GM12878 (cell line): ENCODE measurements at regions not wholly inside any gene's neighbourhood (a gene's known extent, or its start where the extent isn't known, plus 50 kb on each side); places are given as distances from the start of the nearest gene placed in this dataset.

ENCODE experiments used
- ATAC-seq: fragments of 200-7000 bp; cut with Tn5 transposase; 3 replicates; pipeline ENCODE4 v1.9.1; 2020; ENCODE audit warnings: mild to moderate bottlenecking, moderate library complexity
- BruUV-seq: library from RNA; stranded (reverse); fragments of 400-500 nt; replicated peaks from 2 replicates; lab custom pipeline; 2021; lab: Mats Ljungman, UMichigan
- CTCF ChIA-PET: fragments of 300-600 bp; sonication (Branson Sonifier 250); formaldehyde crosslinking; extraction: SDS; loops from one replicate; lab custom pipeline; 2021; ENCODE audit warnings: inconsistent platforms; lab: Yijun Ruan, JAX
- POLR2A ChIA-PET: fragments of 350-600 bp; formaldehyde crosslinking; extraction: SDS; loops from one replicate; lab custom pipeline; 2021; ENCODE audit warnings: inconsistent platforms; lab: Charles Lee
- RAD21 ChIA-PET: fragments of 300-600 bp; sonication (Branson Sonifier 250); formaldehyde crosslinking; loops from one replicate; lab custom pipeline; 2023; ENCODE audit warnings: antibody characterized with exemption; ENCODE audit not compliant: unreplicated experiment; lab: Charles Lee
- SMC1A ChIA-PET: fragments of 300-600 bp; sonication (Branson Sonifier 250); formaldehyde crosslinking; loops from one replicate; lab custom pipeline; 2023; ENCODE audit not compliant: unreplicated experiment, uncharacterized antibody; lab: Charles Lee
- DNase-seq: peaks from one replicate; pipeline ENCODE4 v3.0.0-alpha.2; 2011; ENCODE audit warnings: low read depth, low spot score
- FAIRE-seq: peaks from 3 replicates; lab custom pipeline; 2011; peaks lifted over from hg19 to GRCh38; lab: Jason Lieb, UNC
- H2AFZ ChIP-seq: 2 replicates; pipeline ENCODE4 v1.6.0; 2011; ENCODE audit warnings: low read depth, low read length, control low read depth; ENCODE audit not compliant: control insufficient read depth
- H3K27ac ChIP-seq: 2 replicates; pipeline ENCODE4 v1.5.1; 2011; ENCODE audit warnings: control low read depth; ENCODE audit not compliant: control insufficient read depth, insufficient read depth
- H3K27me3 ChIP-seq, 2 experiments: replicated peaks in 1 of 2; 2 replicates each; pipeline versions ENCODE4 v1.6.0 to v1.6.1; 2011; ENCODE audit warnings: low read length in 1 of 2; ENCODE audit not compliant: control insufficient read depth in 2 of 2, insufficient read depth in 2 of 2
- H3K36me3 ChIP-seq, 2 experiments: 2 replicates each; pipeline ENCODE4 v1.5.1; 2011; ENCODE audit warnings: low read length in 1 of 2; ENCODE audit not compliant: control insufficient read depth in 2 of 2, insufficient read depth in 2 of 2
- H3K4me1 ChIP-seq: 2 replicates; pipeline ENCODE4 v1.6.1; 2011; ENCODE audit warnings: mild to moderate bottlenecking, low read length, moderate library complexity, mixed read lengths; ENCODE audit not compliant: control insufficient read depth, insufficient read depth
- H3K4me2 ChIP-seq: 2 replicates; pipeline ENCODE4 v1.6.0; 2011; ENCODE audit warnings: control low read depth; ENCODE audit not compliant: control insufficient read depth, insufficient read depth
- H3K4me3 ChIP-seq: fragments of 200-600 bp; sonication (generic); 2 replicates; pipeline ENCODE4 v1.5.1; 2016
- H3K79me2 ChIP-seq: 2 replicates; pipeline ENCODE4 v1.6.0; 2011; ENCODE audit warnings: low read length; ENCODE audit not compliant: control insufficient read depth, insufficient read depth
- H3K9ac ChIP-seq: 2 replicates; pipeline ENCODE4 v1.8.0; 2011; ENCODE audit warnings: low read length, control low read depth, mixed read lengths; ENCODE audit not compliant: control insufficient read depth, insufficient read depth
- H3K9me3 ChIP-seq: replicated peaks from 3 replicates; pipeline ENCODE4 v1.5.1; 2011; ENCODE audit warnings: mild to moderate bottlenecking, low read length; ENCODE audit not compliant: control insufficient read depth, insufficient read depth
- H4K20me1 ChIP-seq: 2 replicates; pipeline ENCODE4 v1.6.0; 2011; ENCODE audit not compliant: control insufficient read depth, insufficient read depth
- BACH1 ChIP-seq: fragments of 450-650 bp; IDR thresholded peaks from 2 replicates; pipeline ENCODE4 v1.6.1; 2017; ENCODE audit warnings: mild to moderate bottlenecking, borderline replicate concordance
- BCLAF1 ChIP-seq: fragments of 450-650 bp; IDR thresholded peaks from 2 replicates; pipeline ENCODE4 v1.6.1; 2017; ENCODE audit warnings: antibody characterized with exemption, mild to moderate bottlenecking, moderate library complexity
- CEBPZ ChIP-seq: fragments of 150-350 bp; IDR thresholded peaks from 2 replicates; pipeline ENCODE4 v1.6.1; 2016; ENCODE audit warnings: low read depth, low read length
- HDAC2 ChIP-seq: fragments of 200-600 bp; sonication (generic); IDR thresholded peaks from 2 replicates; pipeline ENCODE4 v1.6.1; 2017
- HSF1 ChIP-seq: fragments of 150-350 bp; IDR thresholded peaks from 2 replicates; pipeline ENCODE4 v1.6.1; 2014; ENCODE audit warnings: mild to moderate bottlenecking, low read depth, low read length
- IRF5 ChIP-seq: fragments of 450-650 bp; IDR thresholded peaks from 2 replicates; pipeline ENCODE4 v1.6.1; 2017; ENCODE audit warnings: borderline replicate concordance
- KDM1A ChIP-seq: fragments of 200-600 bp; sonication (generic); IDR thresholded peaks from 2 replicates; pipeline ENCODE4 v1.6.1; 2016; ENCODE audit warnings: borderline replicate concordance
- RAD51 ChIP-seq: fragments of 450-650 bp; IDR thresholded peaks from 2 replicates; pipeline ENCODE4 v1.6.1; 2016; ENCODE audit warnings: moderate library complexity, mild to moderate bottlenecking, inconsistent platforms
- STAT3 ChIP-seq: IDR thresholded peaks from 2 replicates; pipeline ENCODE4 v1.6.1; 2011; ENCODE audit warnings: low read depth, low read length, improper control_type of control experiment
- USF1 ChIP-seq: IDR thresholded peaks from 2 replicates; pipeline ENCODE4 v1.6.1; 2011; ENCODE audit warnings: borderline replicate concordance, low read depth, mild to moderate bottlenecking, moderate library complexity, mixed read lengths, low read length; ENCODE audit not compliant: insufficient read depth; ENCODE audit errors: extremely low read length
- YBX1 ChIP-seq: fragments of 450-650 bp; IDR thresholded peaks from 2 replicates; pipeline ENCODE4 v1.6.1; 2016; ENCODE audit warnings: antibody characterized with exemption
- ZBED1 ChIP-seq: IDR thresholded peaks from 2 replicates; pipeline ENCODE4 v1.6.1; 2016; ENCODE audit warnings: borderline replicate concordance
- ZNF274 ChIP-seq: IDR thresholded peaks from one replicate; pipeline ENCODE4 v1.8.0; 2011; ENCODE audit not compliant: insufficient read length, insufficient read depth
- WGBS: methylation state at CpG from one replicate; pipeline ENCODE4 v1.1.6; 2016; ENCODE audit warnings: low lambda C conversion rate; ENCODE audit not compliant: insufficient replicate concordance, insufficient coverage; ENCODE audit errors: missing lambda C conversion rate; 5-methylcytosine and 5-hydroxymethylcytosine counted together
- in situ Hi-C: fragments of 300-500 bp; cut with MboI; formaldehyde crosslinking; loops from 9 replicates; pipeline ENCODE4 v1.14.3; 2018; ENCODE audit warnings: mixed read lengths
- intact Hi-C: fragments of 100-400 bp; cut with micrococcal nuclease; formaldehyde crosslinking; loops from one replicate; pipeline ENCODE4 v1.14.2; 2022; ENCODE audit not compliant: unreplicated experiment

- no peak overlapping the region for H3K4me2 ChIP-seq
- no peaks in the 10 kb centered on the region; the same call in 1 of the 3 replicates for H3K9me3 ChIP-seq
- H3K9ac ChIP-seq = no peak overlapping the region
- intact Hi-C loops (no loop called here), in situ Hi-C loops (no loop called here)
- POLR2A ChIA-PET = no interaction called here
- no peaks in the 10 kb centered on the region for H3K27me3 ChIP-seq
- H3K4me1 ChIP-seq = no peaks in the 10 kb centered on the region
- no peaks in the 10 kb centered on the region for H3K79me2 ChIP-seq
- no peak overlapping the region for H2AFZ ChIP-seq
- no TSS peak for BruUV-seq
- RAD21 ChIA-PET = no interaction called here
- ATAC-seq (no peak), DNase-seq (no peak), FAIRE-seq (no peak)
- no peaks in the 10 kb centered on the region; a peak in 1 of 4 replicates for H3K36me3 ChIP-seq
- no peak overlapping the region for H3K4me3 ChIP-seq
- CTCF ChIA-PET = no interaction called here
- no peak overlapping the region for H3K27ac ChIP-seq
- SMC1A ChIA-PET = no interaction called here
- H4K20me1 ChIP-seq = no peaks in the 10 kb centered on the region
- WGBS = 50% methylated on average over 26 of the region's 31 CpGs
- TF ChIP-seq BACH1 (no peak), HSF1 (no peak), BCLAF1 (no peak), RAD51 (no peak), ZNF274 (no peak), YBX1 (no peak), STAT3 (no peak), HDAC2 (no peak), USF1 (no peak), CEBPZ (no peak), ZBED1 (no peak), IRF5 (no peak), KDM1A (no peak)
These were observed 94.4 kb upstream of the CIBAR2 start for GRCh38 chr16:85206472-85207356.
